Smooth muscle cell (in vitro differentiated cells): ENCODE measurements at regions not wholly inside any gene's neighbourhood (a gene's known extent, or its start where the extent isn't known, plus 50 kb on each side); places are given as distances from the start of the nearest gene placed in this dataset.

Source experiments
- DNase-seq: peaks from one replicate; lab custom pipeline; 2025; ENCODE audit not compliant: unreplicated experiment; lab: John Stamatoyannopoulos, UW
- H2AFZ ChIP-seq: fragments of 200-600 bp; sonication (generic); 2 replicates; pipeline ENCODE4 v1.6.0; 2016; ENCODE audit warnings: antibody characterized with exemption, low read depth, mild to moderate bottlenecking
- H3F3A ChIP-seq: fragments of 200-600 bp; sonication (generic); 2 replicates; pipeline ENCODE4 v1.6.0; 2017; ENCODE audit warnings: antibody characterized with exemption, low read depth
- H3K27ac ChIP-seq: fragments of 200-600 bp; sonication (generic); 2 replicates; pipeline ENCODE4 v1.5.1; 2016; ENCODE audit warnings: low read depth, mild to moderate bottlenecking
- H3K27me3 ChIP-seq: fragments of 200-600 bp; sonication (generic); 2 replicates; pipeline ENCODE4 v1.6.1; 2016; ENCODE audit warnings: low read depth, mild to moderate bottlenecking
- H3K36me3 ChIP-seq: fragments of 200-600 bp; sonication (generic); 2 replicates; pipeline ENCODE4 v1.5.1; 2016; ENCODE audit warnings: low read depth
- H3K4me1 ChIP-seq: fragments of 200-600 bp; sonication (generic); 2 replicates; pipeline ENCODE4 v1.5.1; 2016; ENCODE audit warnings: low read depth
- H3K4me2 ChIP-seq: fragments of 200-600 bp; sonication (generic); 2 replicates; pipeline ENCODE4 v1.6.0; 2016; ENCODE audit warnings: mild to moderate bottlenecking
- H3K4me3 ChIP-seq: fragments of 200-600 bp; sonication (generic); 2 replicates; pipeline ENCODE4 v1.5.1; 2016; ENCODE audit warnings: mild to moderate bottlenecking
- H3K79me2 ChIP-seq: fragments of 200-600 bp; sonication (generic); 2 replicates; pipeline ENCODE4 v1.6.0; 2016; ENCODE audit warnings: low read depth, mild to moderate bottlenecking
- H3K9ac ChIP-seq: fragments of 200-600 bp; sonication (generic); 2 replicates; pipeline ENCODE4 v1.6.0; 2016; ENCODE audit warnings: low read depth
- H3K9me3 ChIP-seq: fragments of 200-600 bp; sonication (generic); replicated peaks from 2 replicates; pipeline ENCODE4 v1.5.1; 2016; ENCODE audit warnings: low read depth
- H4K20me1 ChIP-seq: fragments of 200-600 bp; sonication (generic); 2 replicates; pipeline ENCODE4 v1.6.0; 2016; ENCODE audit warnings: low read depth
- WGBS: methylation state at CpG from one replicate; pipeline ENCODE4 v1.1.7; 2016; ENCODE audit warnings: low lambda C conversion rate; 5-methylcytosine and 5-hydroxymethylcytosine counted together
- TF ChIP-seq, protein P1 (sequence below): fragments of 200-600 bp; sonication (generic); IDR thresholded peaks from 2 replicates; pipeline ENCODE4 v1.5.1; 2017; ENCODE audit warnings: borderline replicate concordance, mild to moderate bottlenecking, antibody characterized with exemption; ENCODE audit not compliant: insufficient read depth, poor library complexity, severe bottlenecking

- Histone ChIP-seq H3F3A (peaks cover 4% of the 10 kb centered on the region), H4K20me1 (peaks cover 71% of the 10 kb centered on the region), H3K27ac (no peak overlapping the region), H3K36me3 (no peaks in the 10 kb centered on the region), H3K4me2 (no peak overlapping the region), H3K9ac (no peak overlapping the region), H3K79me2 (no peaks in the 10 kb centered on the region), H3K27me3 (no peaks in the 10 kb centered on the region), H3K4me3 (no peak overlapping the region), H2AFZ (no peak overlapping the region), H3K4me1 (peaks cover under 1% of the 10 kb centered on the region), H3K9me3 (no peaks in the 10 kb centered on the region)
- 84% methylated on average over 5 of the region's 5 CpGs for WGBS
- DNase-seq, result no peak
- TF ChIP-seq, protein P1, sequence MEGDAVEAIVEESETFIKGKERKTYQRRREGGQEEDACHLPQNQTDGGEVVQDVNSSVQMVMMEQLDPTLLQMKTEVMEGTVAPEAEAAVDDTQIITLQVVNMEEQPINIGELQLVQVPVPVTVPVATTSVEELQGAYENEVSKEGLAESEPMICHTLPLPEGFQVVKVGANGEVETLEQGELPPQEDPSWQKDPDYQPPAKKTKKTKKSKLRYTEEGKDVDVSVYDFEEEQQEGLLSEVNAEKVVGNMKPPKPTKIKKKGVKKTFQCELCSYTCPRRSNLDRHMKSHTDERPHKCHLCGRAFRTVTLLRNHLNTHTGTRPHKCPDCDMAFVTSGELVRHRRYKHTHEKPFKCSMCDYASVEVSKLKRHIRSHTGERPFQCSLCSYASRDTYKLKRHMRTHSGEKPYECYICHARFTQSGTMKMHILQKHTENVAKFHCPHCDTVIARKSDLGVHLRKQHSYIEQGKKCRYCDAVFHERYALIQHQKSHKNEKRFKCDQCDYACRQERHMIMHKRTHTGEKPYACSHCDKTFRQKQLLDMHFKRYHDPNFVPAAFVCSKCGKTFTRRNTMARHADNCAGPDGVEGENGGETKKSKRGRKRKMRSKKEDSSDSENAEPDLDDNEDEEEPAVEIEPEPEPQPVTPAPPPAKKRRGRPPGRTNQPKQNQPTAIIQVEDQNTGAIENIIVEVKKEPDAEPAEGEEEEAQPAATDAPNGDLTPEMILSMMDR, result no peak
These were observed 216.1 kb upstream of the ROPN1 start for GRCh38 chr3:124207873-124208485.

DNA sequence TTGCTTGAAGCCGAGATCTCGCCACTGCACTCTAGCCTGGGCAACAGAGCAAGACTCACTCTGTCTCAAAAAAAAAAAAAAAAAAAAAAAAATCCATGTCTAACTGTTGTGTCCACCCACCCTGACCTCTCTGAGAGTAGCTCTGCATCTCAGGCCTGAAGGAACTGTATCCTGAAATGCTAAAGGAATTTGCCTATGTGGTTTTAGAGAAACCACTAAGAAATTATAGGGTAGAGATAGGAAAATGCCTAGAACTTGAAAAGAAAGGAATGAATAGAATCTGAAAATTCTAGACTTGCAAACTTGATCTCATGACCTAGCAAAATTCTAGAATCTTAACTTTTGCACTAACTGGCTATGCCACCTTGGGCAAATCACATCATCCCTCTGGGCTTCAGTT, 217.5 kb upstream of the ROPN1 start:
- no peak overlapping the region for H2AFZ ChIP-seq
- no peaks in the 10 kb centered on the region for H3K9me3 ChIP-seq
- no peak for DNase-seq
- TF ChIP-seq, protein P1, result no peak
- H3K4me3 ChIP-seq, result no peak overlapping the region
- peak overlapping the region; percentile 3 for H3K4me2 ChIP-seq
- H3K36me3 ChIP-seq, result no peaks in the 10 kb centered on the region
- peaks cover 73% of the 10 kb centered on the region for H4K20me1 ChIP-seq
- no peaks in the 10 kb centered on the region for H3K27me3 ChIP-seq
- peaks cover 3% of the 10 kb centered on the region for H3K79me2 ChIP-seq
- H3K9ac ChIP-seq, result no peak overlapping the region
- WGBS, result 72% methylated on average over 2 of the region's 2 CpGs
- peaks cover 4% of the 10 kb centered on the region for H3F3A ChIP-seq
- H3K4me1 ChIP-seq, result no peaks in the 10 kb centered on the region
- peak overlapping the region; percentile 1 for H3K27ac ChIP-seq

DNA sequence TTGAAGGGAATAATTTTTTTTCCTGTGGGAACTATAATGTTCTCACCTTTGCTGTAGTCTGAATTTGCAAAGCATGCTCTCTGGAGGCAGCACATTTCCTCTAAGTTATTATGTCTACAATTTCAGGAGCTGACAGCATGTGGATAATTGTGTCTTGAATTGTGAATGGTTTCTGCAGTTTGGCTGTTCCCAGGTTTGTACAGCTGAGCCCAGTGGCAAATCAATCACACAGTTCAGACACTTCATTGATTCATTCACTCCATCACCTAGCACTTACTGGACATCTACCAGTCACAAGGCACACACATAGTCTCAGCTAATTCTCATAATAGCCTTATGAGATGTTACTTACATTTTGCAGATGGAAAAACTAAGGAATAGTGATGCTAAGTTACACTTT, 219.0 kb upstream of the ROPN1 start:
- Histone ChIP-seq H3K79me2 (peaks cover 3% of the 10 kb centered on the region), H3K9me3 (no peaks in the 10 kb centered on the region), H2AFZ (no peak overlapping the region), H3K4me2 (no peak overlapping the region), H3K9ac (no peak overlapping the region), H3K36me3 (no peaks in the 10 kb centered on the region), H3K4me3 (no peak overlapping the region), H3F3A (peaks cover 4% of the 10 kb centered on the region), H4K20me1 (peaks cover 79% of the 10 kb centered on the region), H3K27me3 (no peaks in the 10 kb centered on the region), H3K27ac (no peak overlapping the region), H3K4me1 (no peaks in the 10 kb centered on the region)
- TF ChIP-seq, protein P1, result no peak
- no peak for DNase-seq

DNA sequence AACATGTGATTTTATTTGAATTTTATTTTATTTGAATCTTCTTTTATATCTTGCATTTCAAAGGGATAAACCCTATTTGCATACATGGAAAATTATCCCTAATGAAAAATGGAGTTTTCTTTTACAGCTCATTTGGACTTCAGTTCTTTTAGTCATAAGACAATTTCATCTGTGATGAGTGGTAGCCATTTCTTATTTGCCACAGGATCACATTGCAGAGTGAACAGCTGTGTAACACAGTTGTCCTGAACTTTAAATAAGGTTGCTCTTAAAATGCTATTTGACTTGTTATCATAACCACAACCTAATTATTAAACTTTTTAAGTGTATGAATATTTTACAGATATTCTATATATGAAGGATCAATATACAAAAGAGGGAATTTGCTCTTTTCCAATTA, 221.7 kb upstream of the ROPN1 start:
- H3K36me3 ChIP-seq, result no peaks in the 10 kb centered on the region
- H4K20me1 ChIP-seq, result peaks cover 86% of the 10 kb centered on the region
- H3K27me3 ChIP-seq, result no peaks in the 10 kb centered on the region
- H3F3A ChIP-seq, result peaks cover 4% of the 10 kb centered on the region
- H3K9me3 ChIP-seq, result no peaks in the 10 kb centered on the region
- peaks cover 3% of the 10 kb centered on the region for H3K79me2 ChIP-seq
- H3K4me2 ChIP-seq, result no peak overlapping the region
- H3K4me3 ChIP-seq, result no peak overlapping the region
- DNase-seq, result no peak
- H3K27ac ChIP-seq, result no peak overlapping the region
- no peak overlapping the region for H3K9ac ChIP-seq
- TF ChIP-seq, protein P1, result no peak
- no peak overlapping the region for H2AFZ ChIP-seq
- no peaks in the 10 kb centered on the region for H3K4me1 ChIP-seq
